Gastrocnemius medialis (tissue), 4 donors: ENCODE measurements at regions not wholly inside any gene's neighbourhood (a gene's known extent, or its start where the extent isn't known, plus 50 kb on each side); places are given as distances from the start of the nearest gene placed in this dataset.

Source experiments
- POLR2A ChIP-seq, 2 donors: fragments of 450-650 bp; IDR thresholded peaks; one replicate each; pipeline ENCODE4 v1.6.1; 2017; ENCODE audit warnings: antibody characterized with exemption in 2 of 2, mild to moderate bottlenecking in 2 of 2, moderate library complexity in 2 of 2
- TF ChIP-seq, protein P1 (sequence below), 5 experiments: fragments of 450-650 bp in 3 of 5; fragments of 200-600 bp in 2 of 5; sonication (generic) in 2 of 5; IDR thresholded peaks in 4 of 5; conservative IDR thresholded peaks in 1 of 5; 1 replicate in 4 of 5; 2 replicates in 1 of 5; pipeline ENCODE4 v1.5.1; 2016 to 2019; ENCODE audit warnings: antibody characterized with exemption in 5 of 5, mild to moderate bottlenecking in 3 of 5, moderate library complexity in 3 of 5

DNA sequence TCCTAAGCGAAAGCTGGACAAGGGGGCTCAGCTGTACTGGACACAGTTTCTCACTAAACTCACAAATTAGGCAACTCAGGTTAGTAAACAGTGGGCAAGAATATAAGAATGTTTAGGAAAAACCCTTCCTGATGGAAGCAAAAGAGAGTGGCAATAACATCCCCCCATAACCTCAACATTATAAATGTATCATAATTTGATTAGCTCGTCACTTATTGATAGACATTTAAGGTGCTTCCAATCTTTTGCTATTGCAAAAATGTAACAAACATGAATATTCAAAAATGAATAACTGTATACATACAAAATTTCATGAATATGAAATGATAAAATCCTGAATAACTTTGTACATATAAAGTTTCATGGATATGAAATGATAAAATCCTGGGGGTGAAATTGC, 415.7 kb downstream of the EPM2A start:
- TF ChIP-seq POLR2A (IDR thresholded peaks at IDR 0.05): no peak
- TF ChIP-seq, protein P1, sequence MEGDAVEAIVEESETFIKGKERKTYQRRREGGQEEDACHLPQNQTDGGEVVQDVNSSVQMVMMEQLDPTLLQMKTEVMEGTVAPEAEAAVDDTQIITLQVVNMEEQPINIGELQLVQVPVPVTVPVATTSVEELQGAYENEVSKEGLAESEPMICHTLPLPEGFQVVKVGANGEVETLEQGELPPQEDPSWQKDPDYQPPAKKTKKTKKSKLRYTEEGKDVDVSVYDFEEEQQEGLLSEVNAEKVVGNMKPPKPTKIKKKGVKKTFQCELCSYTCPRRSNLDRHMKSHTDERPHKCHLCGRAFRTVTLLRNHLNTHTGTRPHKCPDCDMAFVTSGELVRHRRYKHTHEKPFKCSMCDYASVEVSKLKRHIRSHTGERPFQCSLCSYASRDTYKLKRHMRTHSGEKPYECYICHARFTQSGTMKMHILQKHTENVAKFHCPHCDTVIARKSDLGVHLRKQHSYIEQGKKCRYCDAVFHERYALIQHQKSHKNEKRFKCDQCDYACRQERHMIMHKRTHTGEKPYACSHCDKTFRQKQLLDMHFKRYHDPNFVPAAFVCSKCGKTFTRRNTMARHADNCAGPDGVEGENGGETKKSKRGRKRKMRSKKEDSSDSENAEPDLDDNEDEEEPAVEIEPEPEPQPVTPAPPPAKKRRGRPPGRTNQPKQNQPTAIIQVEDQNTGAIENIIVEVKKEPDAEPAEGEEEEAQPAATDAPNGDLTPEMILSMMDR (IDR thresholded peaks at IDR 0.05 in 4 of 5, conservative IDR thresholded peaks at IDR 0.05 in 1 of 5): no peak
